PC-3 (cell line): ENCODE measurements at regions not wholly inside any gene's neighbourhood (a gene's known extent, or its start where the extent isn't known, plus 50 kb on each side); places are given as distances from the start of the nearest gene placed in this dataset.

ENCODE experiments used
- EZH2 ChIP-seq: fragments of 300-600 bp; sonication (generic); IDR thresholded peaks from one replicate; pipeline ENCODE4 v1.6.1; 2017; ENCODE audit warnings: antibody characterized with exemption, mild to moderate bottlenecking, low read length; ENCODE audit not compliant: unreplicated experiment
- TF ChIP-seq, protein P1 (sequence below): fragments of 300-600 bp; sonication (generic); conservative IDR thresholded peaks from 2 replicates; pipeline ENCODE4 v1.5.1; 2017; ENCODE audit warnings: antibody characterized with exemption, low read depth, mild to moderate bottlenecking, low read length

DNA sequence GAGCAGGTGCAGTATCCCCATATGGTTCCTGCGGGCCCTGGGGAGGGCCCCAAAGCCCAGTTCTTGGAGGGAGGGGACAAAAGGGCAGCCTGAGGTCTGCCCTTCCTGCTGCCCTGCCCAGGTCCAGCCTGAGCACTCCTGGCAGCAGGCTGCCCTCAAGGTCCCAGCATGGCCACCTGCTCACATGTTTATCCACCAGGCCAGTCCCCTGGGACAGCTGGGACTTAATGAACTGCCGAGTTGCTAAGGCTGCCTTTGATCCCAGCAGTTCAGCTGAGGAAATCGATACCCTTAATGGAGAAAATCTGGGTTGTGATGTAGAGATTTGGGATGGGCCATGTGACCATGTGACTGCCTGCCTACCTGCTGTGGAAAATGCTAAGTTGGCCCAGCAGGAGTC is 146.2 kb downstream of the TRIM29 start:
- TF ChIP-seq, protein P1, sequence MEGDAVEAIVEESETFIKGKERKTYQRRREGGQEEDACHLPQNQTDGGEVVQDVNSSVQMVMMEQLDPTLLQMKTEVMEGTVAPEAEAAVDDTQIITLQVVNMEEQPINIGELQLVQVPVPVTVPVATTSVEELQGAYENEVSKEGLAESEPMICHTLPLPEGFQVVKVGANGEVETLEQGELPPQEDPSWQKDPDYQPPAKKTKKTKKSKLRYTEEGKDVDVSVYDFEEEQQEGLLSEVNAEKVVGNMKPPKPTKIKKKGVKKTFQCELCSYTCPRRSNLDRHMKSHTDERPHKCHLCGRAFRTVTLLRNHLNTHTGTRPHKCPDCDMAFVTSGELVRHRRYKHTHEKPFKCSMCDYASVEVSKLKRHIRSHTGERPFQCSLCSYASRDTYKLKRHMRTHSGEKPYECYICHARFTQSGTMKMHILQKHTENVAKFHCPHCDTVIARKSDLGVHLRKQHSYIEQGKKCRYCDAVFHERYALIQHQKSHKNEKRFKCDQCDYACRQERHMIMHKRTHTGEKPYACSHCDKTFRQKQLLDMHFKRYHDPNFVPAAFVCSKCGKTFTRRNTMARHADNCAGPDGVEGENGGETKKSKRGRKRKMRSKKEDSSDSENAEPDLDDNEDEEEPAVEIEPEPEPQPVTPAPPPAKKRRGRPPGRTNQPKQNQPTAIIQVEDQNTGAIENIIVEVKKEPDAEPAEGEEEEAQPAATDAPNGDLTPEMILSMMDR = no peak
- TF ChIP-seq EZH2 = no peak
